ENCODE measurements at regions not wholly inside any gene's neighbourhood (a gene's known extent, or its start where the extent isn't known, plus 50 kb on each side); places are given as distances from the start of the nearest gene placed in this dataset.
"Not testable (repeated sequence)": the region's sequence is repeated elsewhere in the genome, so short reads cannot be mapped to it uniquely, and the experiment has no call there.

DNA sequence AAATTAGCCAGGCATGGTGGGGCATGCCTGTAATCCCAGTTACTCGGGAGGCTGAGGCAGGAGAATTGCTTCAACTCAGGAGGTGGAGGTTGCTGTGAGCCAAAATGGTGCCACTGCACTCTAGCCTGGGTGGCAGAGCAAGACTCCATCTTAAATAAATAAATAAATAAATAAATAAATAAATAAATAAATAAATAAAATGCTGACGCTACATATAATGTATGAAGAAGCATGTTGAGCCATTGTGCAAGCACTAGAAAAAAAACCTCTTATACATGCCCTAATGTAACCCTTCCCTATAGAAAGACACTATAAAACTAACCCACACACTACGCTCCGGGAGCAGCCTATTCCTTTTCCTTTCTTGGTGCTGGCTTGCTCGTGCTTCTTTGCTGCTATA is 262.3 kb upstream of the POU1F1 start:
- H3K4me2 ChIP-seq (ENCODE audit: low read depth, low read length); intact Hi-C loops (cut with micrococcal nuclease); H2AFZ ChIP-seq (replicated peaks; ENCODE audit: low read length, poor library complexity); ATAC-seq (ENCODE audit: low read depth); in situ Hi-C loops (cut with MboI; ENCODE audit: low sequenced_read_pairs); H3K14ac ChIP-seq (replicated peaks; ENCODE audit: low read depth, low read length); H3K79me1 ChIP-seq (ENCODE audit: low read depth in 1 of 2, low read length in 2 of 2); H4K91ac ChIP-seq (ENCODE audit: insufficient read depth, low read depth, low read length); H3K27me3 ChIP-seq (ENCODE audit: control insufficient read depth, insufficient read depth, low read length); BruUV-seq (replicated peaks); H4K5ac ChIP-seq (ENCODE audit: low read depth, low read length); POLR2A ChIA-PET (ENCODE audit: unreplicated experiment); H3K4ac ChIP-seq (ENCODE audit: low read depth, low read length); H2BK5ac ChIP-seq (ENCODE audit: low read depth, low read length, poor library complexity, severe bottlenecking); H3K4me3 ChIP-seq (ENCODE audit: insufficient read depth, low read depth, low read length); H3K23ac ChIP-seq (ENCODE audit: low read depth, low read length); H3K9me1 ChIP-seq (ENCODE audit: insufficient read depth, low read length); H4K20me1 ChIP-seq (ENCODE audit: insufficient read depth, low read length); H3K9me3 ChIP-seq (ENCODE audit: control insufficient read depth, insufficient read depth, low read length); H2BK20ac ChIP-seq (ENCODE audit: low read depth, low read length); H2BK120ac ChIP-seq (ENCODE audit: low read depth, low read length); H4K8ac ChIP-seq (ENCODE audit: low read depth in 2 of 2, low read length in 2 of 2); dilution Hi-C loops (cut with HindIII; ENCODE audit: low sequenced_read_pairs, unreplicated experiment); H3K56ac ChIP-seq (ENCODE audit: extremely low read depth, insufficient read depth, low read length); H3K36me3 ChIP-seq (ENCODE audit: control insufficient read depth, insufficient read depth, low read length); H3K18ac ChIP-seq (ENCODE audit: low read depth, low read length); H3K9ac ChIP-seq (ENCODE audit: low read depth, low read length); H3K27ac ChIP-seq (ENCODE audit: insufficient read depth, low read length); DNase-seq; H2BK15ac ChIP-seq (ENCODE audit: low read depth, low read length); H3K4me1 ChIP-seq (ENCODE audit: control insufficient read depth, insufficient read depth, low read length); H2AK9ac ChIP-seq (replicated peaks; ENCODE audit: low read depth, low read length, poor library complexity); CTCF ChIA-PET; H2AK5ac ChIP-seq (ENCODE audit: low read depth, low read length): not testable (repeated sequence)
- no CpG with 5 or more reads among the region's 5 CpGs for WGBS, 2 experiments (ENCODE audit: extremely low coverage in 2 of 2, insufficient read length in 1 of 2)
- peak; percentile 58 for TF ChIP-seq MAFK (IDR thresholded peaks at IDR 0.05; ENCODE audit: low read depth, low read length)

Data from IMR-90 (cell line).